HEK293 (cell line): ENCODE measurements at regions not wholly inside any gene's neighbourhood (a gene's known extent, or its start where the extent isn't known, plus 50 kb on each side); places are given as distances from the start of the nearest gene placed in this dataset.

ENCODE experiments used
- CTCF ChIA-PET: fragments of 350-600 bp; formaldehyde crosslinking; extraction: SDS; loops from one replicate; lab custom pipeline; 2021; ENCODE audit warnings: antibody characterized with exemption; lab: Yijun Ruan, JAX
- POLR2A ChIA-PET: fragments of 300-600 bp; formaldehyde crosslinking; extraction: SDS; loops from one replicate; lab custom pipeline; 2020; ENCODE audit warnings: antibody characterized with exemption, inconsistent platforms; lab: Yijun Ruan, JAX
- H3K27ac ChIP-seq: fragments of 200-500 bp; sonication (Bioruptor generic); 2 replicates; pipeline ENCODE4 v1.5.1; 2014; ENCODE audit warnings: low read depth, low read length, control low read depth, inconsistent platforms; ENCODE audit errors: extremely low read depth
- H3K36me3 ChIP-seq, 2 experiments: fragments of 200-500 bp in 1 of 2; sonication (Bioruptor generic) in 1 of 2; 1 replicate in 1 of 2; 2 replicates in 1 of 2; pipeline ENCODE4 v1.5.1; 2014 to 2017; ENCODE audit warnings: inconsistent platforms in 2 of 2, low read length in 2 of 2; ENCODE audit not compliant: control insufficient read depth in 2 of 2, insufficient read depth in 1 of 2
- H3K4me1 ChIP-seq: fragments of 200-500 bp; sonication (Bioruptor generic); 2 replicates; pipeline ENCODE4 v1.5.1; 2014; ENCODE audit warnings: mild to moderate bottlenecking, low read length, inconsistent platforms; ENCODE audit not compliant: control insufficient read depth, insufficient read depth
- H3K4me3 ChIP-seq: 2 replicates; pipeline ENCODE4 v1.5.1; 2011; ENCODE audit warnings: low read depth, mild to moderate bottlenecking, control low read depth, low read length, moderate library complexity
- H3K9me3 ChIP-seq: fragments of 200-500 bp; sonication (Bioruptor generic); 2 replicates; pipeline ENCODE4 v1.5.1; 2014; ENCODE audit warnings: low read depth, low read length, inconsistent platforms; ENCODE audit not compliant: control insufficient read depth, insufficient read depth
- ATF2 ChIP-seq: fragments of 450-650 bp; formaldehyde crosslinking; IDR thresholded peaks from 2 replicates; pipeline ENCODE4 v1.5.1; 2016; ENCODE audit warnings: missing biosample characterization, missing genetic modification characterization, low read depth
- BCL11A ChIP-seq: fragments of 450-650 bp; formaldehyde crosslinking; IDR thresholded peaks from 2 replicates; pipeline ENCODE4 v1.5.1; 2016; ENCODE audit warnings: low read depth, missing biosample characterization, missing genetic modification characterization
- YY2 ChIP-seq: fragments of 450-650 bp; formaldehyde crosslinking; IDR thresholded peaks from 2 replicates; pipeline ENCODE4 v1.5.1; 2016; ENCODE audit warnings: missing biosample characterization, missing genetic modification characterization
- ZBTB11 ChIP-seq: fragments of 450-650 bp; formaldehyde crosslinking; conservative IDR thresholded peaks from 2 replicates; pipeline ENCODE4 v1.5.1; 2016; ENCODE audit warnings: low read depth, missing biosample characterization, missing genetic modification characterization
- ZFP3 ChIP-seq: fragments of 450-650 bp; formaldehyde crosslinking; IDR thresholded peaks from 2 replicates; pipeline ENCODE4 v1.5.1; 2016; ENCODE audit warnings: low read depth, missing biosample characterization, missing genetic modification characterization
- ZNF18 ChIP-seq: fragments of 450-650 bp; formaldehyde crosslinking; IDR thresholded peaks from 2 replicates; pipeline ENCODE4 v1.5.1; 2016; ENCODE audit warnings: missing biosample characterization, missing genetic modification characterization
- ZNF221 ChIP-seq: fragments of 450-650 bp; formaldehyde crosslinking; IDR thresholded peaks from 2 replicates; pipeline ENCODE4 v1.5.1; 2017; ENCODE audit warnings: missing biosample characterization, missing genetic modification characterization, borderline replicate concordance
- ZNF239 ChIP-seq: fragments of 450-650 bp; formaldehyde crosslinking; IDR thresholded peaks from 2 replicates; pipeline ENCODE4 v1.5.1; 2016; ENCODE audit warnings: missing biosample characterization, missing genetic modification characterization
- ZNF366 ChIP-seq: fragments of 450-650 bp; formaldehyde crosslinking; conservative IDR thresholded peaks from 2 replicates; pipeline ENCODE4 v1.5.1; 2016; ENCODE audit warnings: missing biosample characterization, missing genetic modification characterization
- ZNF529 ChIP-seq: fragments of 450-650 bp; formaldehyde crosslinking; IDR thresholded peaks from 2 replicates; pipeline ENCODE4 v1.5.1; 2017; ENCODE audit warnings: missing genetic modification characterization, missing biosample characterization; ENCODE audit not compliant: insufficient replicate concordance
- ZNF558 ChIP-seq: fragments of 450-650 bp; formaldehyde crosslinking; IDR thresholded peaks from 2 replicates; pipeline ENCODE4 v1.5.1; 2016; ENCODE audit warnings: missing biosample characterization, missing genetic modification characterization
- ZNF560 ChIP-seq: fragments of 450-650 bp; formaldehyde crosslinking; IDR thresholded peaks from 2 replicates; pipeline ENCODE4 v1.5.1; 2017; ENCODE audit warnings: missing biosample characterization, missing genetic modification characterization, borderline replicate concordance
- ZNF561 ChIP-seq: fragments of 450-650 bp; IDR thresholded peaks from 2 replicates; pipeline ENCODE4 v1.5.1; 2018; ENCODE audit warnings: missing biosample characterization, missing genetic modification characterization, borderline replicate concordance
- ZNF585B ChIP-seq: fragments of 450-650 bp; formaldehyde crosslinking; IDR thresholded peaks from 2 replicates; pipeline ENCODE4 v1.5.1; 2016; ENCODE audit warnings: missing biosample characterization, missing genetic modification characterization
- ZNF621 ChIP-seq: fragments of 450-650 bp; formaldehyde crosslinking; IDR thresholded peaks from 2 replicates; pipeline ENCODE4 v1.5.1; 2017; ENCODE audit warnings: missing biosample characterization, missing genetic modification characterization
- ZNF664 ChIP-seq: fragments of 450-650 bp; formaldehyde crosslinking; IDR thresholded peaks from 2 replicates; pipeline ENCODE4 v1.5.1; 2016; ENCODE audit warnings: missing biosample characterization, missing genetic modification characterization
- ZNF76 ChIP-seq: fragments of 450-650 bp; formaldehyde crosslinking; IDR thresholded peaks from 2 replicates; pipeline ENCODE4; 2016; ENCODE audit warnings: low read depth, missing biosample characterization, missing genetic modification characterization, borderline replicate concordance
- TF ChIP-seq, protein P1 (sequence below): fragments of 450-650 bp; formaldehyde crosslinking; IDR thresholded peaks from 2 replicates; pipeline ENCODE4 v1.5.1; 2017; ENCODE audit warnings: missing biosample characterization, missing genetic modification characterization
- TF ChIP-seq, protein P2 (sequence below): fragments of 450-650 bp; formaldehyde crosslinking; IDR thresholded peaks from 2 replicates; pipeline ENCODE4 v1.5.1; 2017; ENCODE audit warnings: missing biosample characterization, missing genetic modification characterization

DNA sequence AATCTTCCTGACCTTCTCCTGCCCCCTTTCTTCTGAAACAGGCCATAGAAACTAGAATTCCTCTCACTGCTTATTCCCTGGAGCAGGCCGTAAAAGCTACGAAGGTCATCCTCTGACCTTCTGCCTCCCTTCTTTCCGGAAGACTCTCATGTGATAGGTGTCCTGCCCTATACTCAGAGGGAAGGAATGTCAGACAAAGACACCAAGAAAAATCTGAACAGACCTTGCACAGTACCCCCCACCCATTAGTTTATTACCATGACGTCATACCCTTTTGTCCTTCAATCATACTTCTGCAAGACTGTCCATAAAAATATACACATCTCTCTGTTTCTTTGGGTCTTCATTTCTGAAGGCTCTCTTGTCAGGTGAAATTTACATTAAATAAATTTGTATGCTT, 1523.9 kb downstream of the RPA4 start:
- ChIA-PET CTCF (no interaction called here), POLR2A (no interaction called here)
- H3K9me3 ChIP-seq: no peaks in the 10 kb centered on the region; the same call in 1 of the 2 replicates
- no peaks in the 10 kb centered on the region for H3K4me1 ChIP-seq
- TF ChIP-seq BCL11A (tag by site-specific recombination) (no peak), ATF2 (peak; percentile 76), ZNF561 (tag by site-specific recombination) (no peak)
- no peak overlapping the region for H3K4me3 ChIP-seq
- H3K36me3 ChIP-seq: no peaks in the 10 kb centered on the region
- no peak overlapping the region for H3K27ac ChIP-seq

GRCh38 chrX:98409867-98410266, 1526.2 kb downstream of the RPA4 start:
- CTCF ChIA-PET: no interaction called here
- Histone ChIP-seq H3K4me1 (no peaks in the 10 kb centered on the region), H3K9me3 (no peaks in the 10 kb centered on the region; the same call in 1 of the 2 replicates), H3K27ac (no peak overlapping the region), H3K36me3 (no peaks in the 10 kb centered on the region), H3K4me3 (no peak overlapping the region)
- POLR2A ChIA-PET: no interaction called here
- TF ChIP-seq ZNF585B (tag by site-specific recombination) (no peak), ZBTB11 (tag by site-specific recombination) (no peak), ZFP3 (tag by site-specific recombination) (no peak), ZNF366 (tag by site-specific recombination) (no peak), ZNF664 (no peak), ZNF76 (tag by site-specific recombination) (no peak), YY2 (no peak), ZNF558 (tag by site-specific recombination) (no peak), ZNF221 (tag by site-specific recombination) (no peak), ZNF560 (tag by site-specific recombination) (no peak), ZNF239 (tag by site-specific recombination) (no peak), ZNF621 (no peak), ZNF529 (tag by site-specific recombination) (no peak), ZNF18 (tag by site-specific recombination) (no peak)
- TF ChIP-seq, protein P1, sequence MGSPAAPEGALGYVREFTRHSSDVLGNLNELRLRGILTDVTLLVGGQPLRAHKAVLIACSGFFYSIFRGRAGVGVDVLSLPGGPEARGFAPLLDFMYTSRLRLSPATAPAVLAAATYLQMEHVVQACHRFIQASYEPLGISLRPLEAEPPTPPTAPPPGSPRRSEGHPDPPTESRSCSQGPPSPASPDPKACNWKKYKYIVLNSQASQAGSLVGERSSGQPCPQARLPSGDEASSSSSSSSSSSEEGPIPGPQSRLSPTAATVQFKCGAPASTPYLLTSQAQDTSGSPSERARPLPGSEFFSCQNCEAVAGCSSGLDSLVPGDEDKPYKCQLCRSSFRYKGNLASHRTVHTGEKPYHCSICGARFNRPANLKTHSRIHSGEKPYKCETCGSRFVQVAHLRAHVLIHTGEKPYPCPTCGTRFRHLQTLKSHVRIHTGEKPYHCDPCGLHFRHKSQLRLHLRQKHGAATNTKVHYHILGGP (tag by site-specific recombination): no peak
- TF ChIP-seq, protein P2, sequence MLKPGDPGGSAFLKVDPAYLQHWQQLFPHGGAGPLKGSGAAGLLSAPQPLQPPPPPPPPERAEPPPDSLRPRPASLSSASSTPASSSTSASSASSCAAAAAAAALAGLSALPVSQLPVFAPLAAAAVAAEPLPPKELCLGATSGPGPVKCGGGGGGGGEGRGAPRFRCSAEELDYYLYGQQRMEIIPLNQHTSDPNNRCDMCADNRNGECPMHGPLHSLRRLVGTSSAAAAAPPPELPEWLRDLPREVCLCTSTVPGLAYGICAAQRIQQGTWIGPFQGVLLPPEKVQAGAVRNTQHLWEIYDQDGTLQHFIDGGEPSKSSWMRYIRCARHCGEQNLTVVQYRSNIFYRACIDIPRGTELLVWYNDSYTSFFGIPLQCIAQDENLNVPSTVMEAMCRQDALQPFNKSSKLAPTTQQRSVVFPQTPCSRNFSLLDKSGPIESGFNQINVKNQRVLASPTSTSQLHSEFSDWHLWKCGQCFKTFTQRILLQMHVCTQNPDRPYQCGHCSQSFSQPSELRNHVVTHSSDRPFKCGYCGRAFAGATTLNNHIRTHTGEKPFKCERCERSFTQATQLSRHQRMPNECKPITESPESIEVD (tag by site-specific recombination): no peak
